Endothelial cell of umbilical vein (primary cell): ENCODE measurements at regions not wholly inside any gene's neighbourhood (a gene's known extent, or its start where the extent isn't known, plus 50 kb on each side); places are given as distances from the start of the nearest gene placed in this dataset.
"Not testable (repeated sequence)": the region's sequence is repeated elsewhere in the genome, so short reads cannot be mapped to it uniquely, and the experiment has no call there.

Source experiments
- BruUV-seq: library from RNA; stranded (reverse); fragments of 400-500 nt; replicated peaks from 2 replicates; lab custom pipeline; 2021; lab: Mats Ljungman, UMichigan
- CTCF ChIA-PET: fragments of 300-600, 350-600 bp; sonication (Branson Sonifier 250); formaldehyde crosslinking; loops from one replicate; lab custom pipeline; 2021; ENCODE audit warnings: antibody characterized with exemption, inconsistent platforms; lab: Charles Lee
- POLR2A ChIA-PET: fragments of 300-600, 350-600 bp; sonication (Branson Sonifier 250); formaldehyde crosslinking; loops from one replicate; lab custom pipeline; 2021; ENCODE audit warnings: antibody characterized with exemption, inconsistent platforms; lab: Charles Lee
- DNase-seq: peaks from one replicate; pipeline ENCODE4 v3.0.0-alpha.2; 2011; ENCODE audit warnings: low read depth, low spot score
- FAIRE-seq: peaks from 2 replicates; lab custom pipeline; 2011; peaks lifted over from hg19 to GRCh38; lab: Jason Lieb, UNC
- H2AFZ ChIP-seq: 2 replicates; pipeline ENCODE4 v1.6.0; 2012; ENCODE audit warnings: low read depth, low read length, control low read depth, inconsistent platforms
- H3K27ac ChIP-seq: 2 replicates; pipeline ENCODE4 v1.5.1; 2011; ENCODE audit warnings: low read depth, mild to moderate bottlenecking, control low read depth, low read length, moderate library complexity; ENCODE audit not compliant: insufficient read depth
- H3K27me3 ChIP-seq, 2 experiments: 2 replicates each; pipeline versions ENCODE4 v1.6.0 to v1.6.1; 2011; ENCODE audit warnings: low read length in 2 of 2, mixed read lengths in 1 of 2; ENCODE audit not compliant: control insufficient read depth in 2 of 2, insufficient read depth in 2 of 2
- H3K36me3 ChIP-seq, 2 experiments: 2 replicates in 1 of 2; 3 replicates in 1 of 2; pipeline ENCODE4 v1.5.1; 2011; ENCODE audit warnings: low read length in 2 of 2, mild to moderate bottlenecking in 1 of 2, moderate library complexity in 1 of 2; ENCODE audit not compliant: control insufficient read depth in 2 of 2, insufficient read depth in 2 of 2; ENCODE audit errors: extremely low read depth in 1 of 2
- H3K4me1 ChIP-seq: 3 replicates; pipeline ENCODE4 v1.5.1; 2011; ENCODE audit warnings: mild to moderate bottlenecking, low read length; ENCODE audit not compliant: control insufficient read depth, insufficient read depth; ENCODE audit errors: extremely low read depth
- H3K4me2 ChIP-seq: 2 replicates; pipeline ENCODE4 v1.6.1; 2011; ENCODE audit warnings: low read length, control low read depth, mixed read lengths; ENCODE audit not compliant: insufficient read depth
- H3K4me3 ChIP-seq, 3 experiments: fragments of 200-600 bp in 1 of 3; sonication (generic), shearing (Covaris generic) in 1 of 3; replicated peaks in 1 of 3; 2 replicates each; pipeline ENCODE4 v1.5.1; 2011 to 2016; ENCODE audit warnings: control low read depth in 3 of 3, low read length in 3 of 3, mild to moderate bottlenecking in 2 of 3, inconsistent platforms in 1 of 3, low read depth in 1 of 3, moderate library complexity in 1 of 3; ENCODE audit not compliant: insufficient read depth in 1 of 3
- H3K79me2 ChIP-seq: 2 replicates; pipeline ENCODE4 v1.6.0; 2012; ENCODE audit warnings: low read length, inconsistent platforms; ENCODE audit not compliant: control insufficient read depth, insufficient read depth
- H3K9ac ChIP-seq: replicated peaks from 2 replicates; pipeline ENCODE3; 2011; ENCODE audit warnings: low read length, control low read depth; ENCODE audit not compliant: insufficient read depth; ENCODE audit errors: extremely low read depth
- H3K9me1 ChIP-seq: replicated peaks from 3 replicates; pipeline ENCODE4 v1.6.0; 2011; ENCODE audit warnings: mild to moderate bottlenecking, low read length; ENCODE audit not compliant: control insufficient read depth, insufficient read depth; ENCODE audit errors: extremely low read depth
- H3K9me3 ChIP-seq: replicated peaks from 2 replicates; pipeline ENCODE4 v1.5.1; 2012; ENCODE audit warnings: low read length, inconsistent platforms; ENCODE audit not compliant: control insufficient read depth, insufficient read depth
- H4K20me1 ChIP-seq: replicated peaks from 2 replicates; pipeline ENCODE3; 2011; ENCODE audit warnings: mild to moderate bottlenecking, low read length; ENCODE audit not compliant: control insufficient read depth, insufficient read depth; ENCODE audit errors: extremely low read depth
- CTCF ChIP-seq, 2 donors: IDR thresholded peaks; 1 replicate in 1 of 2; 2 replicates in 1 of 2; pipeline ENCODE4 v1.5.1; 2011; ENCODE audit warnings: low read length in 2 of 2, mild to moderate bottlenecking in 2 of 2, moderate library complexity in 2 of 2, control low read depth in 1 of 2, inconsistent platforms in 1 of 2, low read depth in 1 of 2; ENCODE audit not compliant: insufficient read depth in 1 of 2; ENCODE audit errors: extremely low read depth in 1 of 2
- EZH2 ChIP-seq: IDR thresholded peaks from 2 replicates; pipeline ENCODE4 v1.6.1; 2012; ENCODE audit warnings: borderline replicate concordance, low read depth, mild to moderate bottlenecking, moderate library complexity, low read length, inconsistent platforms; ENCODE audit not compliant: severe bottlenecking
- FOS ChIP-seq: IDR thresholded peaks from 2 replicates; pipeline ENCODE4 v1.6.1; 2011; ENCODE audit warnings: mild to moderate bottlenecking, low read length, moderate library complexity, borderline replicate concordance; ENCODE audit not compliant: insufficient read depth
- GATA2 ChIP-seq: IDR thresholded peaks from 2 replicates; pipeline ENCODE4 v1.7.0; 2011; ENCODE audit warnings: low read depth, mild to moderate bottlenecking, moderate library complexity, mixed read lengths, low read length; ENCODE audit not compliant: insufficient read length, insufficient read depth
- JUN ChIP-seq: IDR thresholded peaks from 2 replicates; pipeline ENCODE4 v1.6.1; 2011; ENCODE audit warnings: borderline replicate concordance, low read depth; ENCODE audit not compliant: insufficient read length, insufficient read depth
- MAX ChIP-seq: IDR thresholded peaks from 2 replicates; pipeline ENCODE4 v1.6.1; 2011; ENCODE audit not compliant: insufficient read depth, insufficient read length
- MYC ChIP-seq: IDR thresholded peaks from one replicate; pipeline ENCODE4 v1.6.1; 2011; ENCODE audit warnings: mild to moderate bottlenecking, low read depth, low read length
- POLR2A ChIP-seq: IDR thresholded peaks from 2 replicates; pipeline ENCODE4 v1.6.1; 2012; ENCODE audit warnings: low read depth, mild to moderate bottlenecking, control low read depth, low read length
- POLR2AphosphoS5 ChIP-seq: IDR thresholded peaks from 2 replicates; pipeline ENCODE4 v1.6.1; 2012; ENCODE audit warnings: low read depth, mild to moderate bottlenecking, control low read depth, low read length, moderate library complexity; ENCODE audit not compliant: insufficient read depth
- dilution Hi-C: fragments of 300-500 bp; cut with MboI; formaldehyde crosslinking; loops from one replicate; pipeline ENCODE4 v1.15.0; 2019; ENCODE audit warnings: low sequenced_read_pairs; ENCODE audit not compliant: extremely low pct_ligation_motif_present
- intact Hi-C: fragments of 100-400 bp; cut with micrococcal nuclease; formaldehyde crosslinking; loops from one replicate; pipeline ENCODE4 v1.10.0; 2022

- dilution Hi-C loops = no loop called here
- H3K4me2 ChIP-seq = no peak overlapping the region
- H2AFZ ChIP-seq = no peak overlapping the region
- no peaks in the 10 kb centered on the region for H3K79me2 ChIP-seq
- no peaks in the 10 kb centered on the region for H4K20me1 ChIP-seq
- TF ChIP-seq POLR2AphosphoS5 (no peak), MYC (no peak), JUN (no peak), FOS (no peak), POLR2A (no peak), MAX (no peak), GATA2 (no peak), CTCF (IDR thresholded peaks at IDR 0.05; ENCODE audit: extremely low read depth in 1 of 2, insufficient read depth in 1 of 2, low read depth in 1 of 2, low read length in 2 of 2) (no peak), EZH2 (no peak)
- DNase-seq (no peak), FAIRE-seq (no peak)
- no TSS peak for BruUV-seq
- CTCF ChIA-PET = interaction anchor here (1.0 to 1.2 kb wide), 2 partner anchors 11 to 12 kb away, joined by 4 read pairs; no protein-coding TSS in a partner anchor
- POLR2A ChIA-PET = interaction anchor here (0.7 kb wide), 1 partner anchor 241 kb away, joined by 4 read pairs; no protein-coding TSS in a partner anchor
- no peak overlapping the region for H3K4me3 ChIP-seq
- intact Hi-C loops = no loop called here
- no peaks in the 10 kb centered on the region for H3K4me1 ChIP-seq
- no peaks in the 10 kb centered on the region for H3K27me3 ChIP-seq
- no peaks in the 10 kb centered on the region for H3K9me3 ChIP-seq
- no peak overlapping the region for H3K27ac ChIP-seq
- no peaks in the 10 kb centered on the region for H3K9me1 ChIP-seq
- no peak overlapping the region for H3K9ac ChIP-seq
- H3K36me3 ChIP-seq = no peaks in the 10 kb centered on the region
Observed at GRCh38 chr9:85876628-85877027, 64.3 kb upstream of the NAA35 start.

GRCh38 chr9:85878872-85879597, 61.9 kb upstream of the NAA35 start:
- DNase-seq, POLR2A ChIA-PET, H3K4me1 ChIP-seq, H3K27ac ChIP-seq, H3K4me2 ChIP-seq, H3K4me3 ChIP-seq, H3K79me2 ChIP-seq, FAIRE-seq, H3K27me3 ChIP-seq, H3K9ac ChIP-seq, H3K9me3 ChIP-seq, H3K36me3 ChIP-seq, intact Hi-C loops, H4K20me1 ChIP-seq, H3K9me1 ChIP-seq, dilution Hi-C loops, BruUV-seq, H2AFZ ChIP-seq: not testable (repeated sequence)
- CTCF ChIA-PET = interaction anchor here (1.3 kb wide), 1 partner anchor 21 kb away, joined by 3 read pairs; no protein-coding TSS in a partner anchor
